Osteocyte (in vitro differentiated cells): ENCODE measurements at regions not wholly inside any gene's neighbourhood (a gene's known extent, or its start where the extent isn't known, plus 50 kb on each side); places are given as distances from the start of the nearest gene placed in this dataset.

Experiments
- DNase-seq: peaks from one replicate; pipeline ENCODE4 v3.0.0; 2021; ENCODE audit warnings: mixed read lengths; ENCODE audit not compliant: unreplicated experiment; ENCODE audit errors: extremely low spot score
- H3K27ac Mint-ChIP-seq: one replicate; pipeline ENCODE4 v1.8.0; 2021; ENCODE audit warnings: mild to moderate bottlenecking, mixed read lengths; ENCODE audit not compliant: unreplicated experiment
- H3K27me3 Mint-ChIP-seq: one replicate; pipeline ENCODE4 v1.8.0; 2021; ENCODE audit warnings: mixed read lengths; ENCODE audit not compliant: unreplicated experiment
- H3K36me3 Mint-ChIP-seq: one replicate; pipeline ENCODE4 v1.8.0; 2021; ENCODE audit warnings: mixed read lengths; ENCODE audit not compliant: unreplicated experiment
- H3K4me1 Mint-ChIP-seq: one replicate; pipeline ENCODE4 v1.8.0; 2021; ENCODE audit warnings: mixed read lengths; ENCODE audit not compliant: unreplicated experiment
- H3K4me3 Mint-ChIP-seq: one replicate; pipeline ENCODE4 v1.8.0; 2021; ENCODE audit warnings: mild to moderate bottlenecking, moderate library complexity, mixed read lengths; ENCODE audit not compliant: unreplicated experiment
- H3K9me3 Mint-ChIP-seq: one replicate; pipeline ENCODE4 v1.8.0; 2021; ENCODE audit warnings: mixed read lengths; ENCODE audit not compliant: unreplicated experiment
- CTCF ChIP-seq: fragments of 200-600 bp; sonication (generic); IDR thresholded peaks from 2 replicates; pipeline ENCODE4 v1.5.0; 2021; ENCODE audit warnings: antibody characterized with exemption, mild to moderate bottlenecking, moderate library complexity

- Mint-ChIP-seq H3K4me1 (peaks cover 3% of the 10 kb centered on the region), H3K36me3 (peaks cover 17% of the 10 kb centered on the region), H3K27ac (no peak overlapping the region), H3K4me3 (no peak overlapping the region), H3K27me3 (no peaks in the 10 kb centered on the region), H3K9me3 (peaks cover 12% of the 10 kb centered on the region)
- no peak for DNase-seq
- no peak for TF ChIP-seq CTCF
Observed at GRCh38 chr21:16357994-16358393, 628.2 kb downstream of the USP25 start.

DNA sequence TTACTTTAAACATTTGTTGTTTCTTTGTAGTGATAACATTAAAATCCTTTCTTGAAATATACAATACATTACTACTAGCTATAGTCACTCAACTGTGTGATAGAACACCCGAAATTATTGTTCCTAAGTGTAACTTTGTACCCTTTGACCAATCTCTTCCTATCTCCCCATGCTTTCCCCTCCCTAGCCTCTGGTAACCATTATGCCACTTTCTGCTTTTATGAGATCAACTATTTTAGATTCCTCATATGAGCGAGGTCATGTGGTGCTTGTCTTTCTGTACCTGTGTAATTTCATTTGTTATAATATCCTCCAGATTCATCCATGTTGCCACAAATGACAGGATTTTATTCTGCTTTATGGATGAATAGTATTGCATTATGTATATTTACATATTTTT lies 629.0 kb downstream of the USP25 start:
- no peak for TF ChIP-seq CTCF
- Mint-ChIP-seq H3K27ac (no peak overlapping the region), H3K36me3 (peaks cover 16% of the 10 kb centered on the region), H3K4me1 (peaks cover 6% of the 10 kb centered on the region), H3K27me3 (no peaks in the 10 kb centered on the region), H3K4me3 (no peak overlapping the region), H3K9me3 (peaks cover 12% of the 10 kb centered on the region)
- DNase-seq = no peak

GRCh38 chr21:16363100-16363499 lies 633.3 kb downstream of the USP25 start:
- TF ChIP-seq CTCF = no peak
- no peak overlapping the region for H3K27ac Mint-ChIP-seq
- no peak for DNase-seq
- H3K9me3 Mint-ChIP-seq = peaks cover 8% of the 10 kb centered on the region
- peaks cover 20% of the 10 kb centered on the region for H3K4me1 Mint-ChIP-seq
- H3K36me3 Mint-ChIP-seq = peaks cover 6% of the 10 kb centered on the region
- no peak overlapping the region for H3K4me3 Mint-ChIP-seq
- no peaks in the 10 kb centered on the region for H3K27me3 Mint-ChIP-seq

- no peak for TF ChIP-seq CTCF
- peaks cover 6% of the 10 kb centered on the region for H3K36me3 Mint-ChIP-seq
- H3K27me3 Mint-ChIP-seq = no peaks in the 10 kb centered on the region
- peaks cover 8% of the 10 kb centered on the region for H3K9me3 Mint-ChIP-seq
- H3K4me3 Mint-ChIP-seq = no peak overlapping the region
- peaks cover 20% of the 10 kb centered on the region for H3K4me1 Mint-ChIP-seq
- H3K27ac Mint-ChIP-seq = no peak overlapping the region
- DNase-seq = no peak
Observed at GRCh38 chr21:16363518-16363917, 633.7 kb downstream of the USP25 start.

GRCh38 chr21:16366207-16366606 lies 636.4 kb downstream of the USP25 start:
- no peak for DNase-seq
- H3K4me1 Mint-ChIP-seq = peaks cover 20% of the 10 kb centered on the region
- TF ChIP-seq CTCF = no peak
- H3K4me3 Mint-ChIP-seq = no peak overlapping the region
- H3K27me3 Mint-ChIP-seq = no peaks in the 10 kb centered on the region
- no peaks in the 10 kb centered on the region for H3K9me3 Mint-ChIP-seq
- peaks cover 4% of the 10 kb centered on the region for H3K36me3 Mint-ChIP-seq
- peak overlapping the region; percentile 18 for H3K27ac Mint-ChIP-seq
